Neural cell (in vitro differentiated cells): ENCODE measurements at regions not wholly inside any gene's neighbourhood (a gene's known extent, or its start where the extent isn't known, plus 50 kb on each side); places are given as distances from the start of the nearest gene placed in this dataset.

Source experiments
- H2AFZ ChIP-seq: fragments of 200-600, 300-800 bp; sonication (generic), shearing (Covaris generic); 2 replicates; pipeline ENCODE4 v1.6.0; 2014; ENCODE audit warnings: low read depth, mild to moderate bottlenecking, antibody characterized with exemption, low read length, moderate library complexity
- H3F3A ChIP-seq: fragments of 200-600 bp; shearing (Covaris generic); 2 replicates; pipeline ENCODE4 v1.6.1; 2016; ENCODE audit warnings: mild to moderate bottlenecking, moderate library complexity, mixed read lengths, antibody characterized with exemption, low read length; ENCODE audit not compliant: insufficient read depth, poor library complexity, severe bottlenecking
- H3K27ac ChIP-seq: fragments of 200-600, 300-800 bp; sonication (generic), shearing (Covaris generic); 2 replicates; pipeline ENCODE4 v1.5.1; 2014; ENCODE audit warnings: mild to moderate bottlenecking, low read length, moderate library complexity
- H3K27me3 ChIP-seq: fragments of 300-800, 200-600 bp; sonication (generic), shearing (Covaris generic); 2 replicates; pipeline ENCODE4 v1.6.0; 2014; ENCODE audit warnings: mild to moderate bottlenecking, low read depth, low read length, moderate library complexity; ENCODE audit not compliant: insufficient read depth
- H3K36me3 ChIP-seq: fragments of 300-800, 200-600 bp; sonication (generic), shearing (Covaris generic); 2 replicates; pipeline ENCODE4 v1.5.1; 2014; ENCODE audit warnings: mild to moderate bottlenecking, antibody characterized with exemption, low read length, moderate library complexity; ENCODE audit not compliant: insufficient read depth
- H3K4me2 ChIP-seq: fragments of 300-800, 200-600 bp; sonication (generic), shearing (Covaris generic); 2 replicates; pipeline ENCODE4 v1.6.0; 2014; ENCODE audit warnings: mild to moderate bottlenecking, low read length
- H3K4me3 ChIP-seq: fragments of 300-800, 200-600 bp; sonication (generic), shearing (Covaris generic); 2 replicates; pipeline ENCODE4 v1.5.1; 2014; ENCODE audit warnings: mild to moderate bottlenecking, low read length, moderate library complexity
- H3K79me2 ChIP-seq: fragments of 200-600 bp; shearing (Covaris generic); replicated peaks from 2 replicates; pipeline ENCODE4 v1.6.0; 2014; ENCODE audit warnings: mild to moderate bottlenecking, low read length, moderate library complexity; ENCODE audit not compliant: insufficient read depth
- H3K9ac ChIP-seq: fragments of 300-800, 200-600 bp; sonication (generic), shearing (Covaris generic); 2 replicates; pipeline ENCODE4 v1.6.1; 2016; ENCODE audit warnings: mild to moderate bottlenecking, low read length, mixed read lengths
- H3K9me2 ChIP-seq: fragments of 200-600 bp; shearing (Covaris generic); 2 replicates; pipeline ENCODE4 v1.6.1; 2016; ENCODE audit warnings: mild to moderate bottlenecking, low read length, mixed read lengths; ENCODE audit not compliant: insufficient read depth
- H3K9me3 ChIP-seq: fragments of 200-600, 300-800 bp; sonication (generic), shearing (Covaris generic); 2 replicates; pipeline ENCODE4 v1.6.1; 2016; ENCODE audit warnings: mild to moderate bottlenecking, mixed run types, low read length, moderate library complexity, mixed read lengths
- H4K20me1 ChIP-seq: fragments of 200-600 bp; shearing (Covaris generic); 2 replicates; pipeline ENCODE4 v1.6.1; 2016; ENCODE audit warnings: mild to moderate bottlenecking, mixed run types; ENCODE audit not compliant: insufficient read depth
- EP300 ChIP-seq: fragments of 450-650 bp; conservative IDR thresholded peaks from 2 replicates; pipeline ENCODE4 v1.6.1; 2014; ENCODE audit warnings: antibody characterized with exemption, mild to moderate bottlenecking, moderate library complexity; ENCODE audit not compliant: poor library complexity, severe bottlenecking
- EZH2 ChIP-seq: fragments of 200-600, 300-800 bp; shearing (Covaris generic), sonication (generic); IDR thresholded peaks from 2 replicates; pipeline ENCODE4 v1.6.1; 2014; ENCODE audit warnings: antibody characterized with exemption, low read length, borderline replicate concordance, mild to moderate bottlenecking; ENCODE audit not compliant: insufficient read depth, poor library complexity, severe bottlenecking
- MXI1 ChIP-seq: fragments of 450-650 bp; conservative IDR thresholded peaks from 2 replicates; pipeline ENCODE4 v1.6.1; 2014; ENCODE audit warnings: antibody characterized with exemption, mild to moderate bottlenecking; ENCODE audit not compliant: poor library complexity, severe bottlenecking
- POLR2AphosphoS5 ChIP-seq: IDR thresholded peaks from 2 replicates; pipeline ENCODE4 v1.6.1; 2012
- RAD21 ChIP-seq: fragments of 450-650 bp; conservative IDR thresholded peaks from 2 replicates; pipeline ENCODE4 v1.6.1; 2014; ENCODE audit warnings: antibody characterized with exemption, mild to moderate bottlenecking, moderate library complexity
- REST ChIP-seq: IDR thresholded peaks from 2 replicates; pipeline ENCODE4 v1.6.1; 2012; ENCODE audit warnings: borderline replicate concordance
- SMC3 ChIP-seq: fragments of 450-650 bp; conservative IDR thresholded peaks from 2 replicates; pipeline ENCODE4 v1.6.1; 2014; ENCODE audit warnings: antibody characterized with exemption, mild to moderate bottlenecking, moderate library complexity; ENCODE audit not compliant: poor library complexity
- TAF1 ChIP-seq: IDR thresholded peaks from 2 replicates; pipeline ENCODE4 v1.6.1; 2012; ENCODE audit warnings: low read depth
- TF ChIP-seq, protein P1 (sequence below): fragments of 450-650 bp; IDR thresholded peaks from 2 replicates; pipeline ENCODE4 v1.5.1; 2014; ENCODE audit warnings: antibody characterized with exemption, mild to moderate bottlenecking, moderate library complexity; ENCODE audit not compliant: poor library complexity, severe bottlenecking

GRCh38 chr13:65985612-65986011 lies 1244.5 kb downstream of the PCDH9 start:
- H3K9ac ChIP-seq = no peak overlapping the region
- H3K79me2 ChIP-seq = no peaks in the 10 kb centered on the region
- no peaks in the 10 kb centered on the region for H3F3A ChIP-seq
- no peak for TF ChIP-seq SMC3
- TF ChIP-seq POLR2AphosphoS5 = no peak
- TF ChIP-seq REST = no peak
- no peak for TF ChIP-seq TAF1
- TF ChIP-seq, protein P1, sequence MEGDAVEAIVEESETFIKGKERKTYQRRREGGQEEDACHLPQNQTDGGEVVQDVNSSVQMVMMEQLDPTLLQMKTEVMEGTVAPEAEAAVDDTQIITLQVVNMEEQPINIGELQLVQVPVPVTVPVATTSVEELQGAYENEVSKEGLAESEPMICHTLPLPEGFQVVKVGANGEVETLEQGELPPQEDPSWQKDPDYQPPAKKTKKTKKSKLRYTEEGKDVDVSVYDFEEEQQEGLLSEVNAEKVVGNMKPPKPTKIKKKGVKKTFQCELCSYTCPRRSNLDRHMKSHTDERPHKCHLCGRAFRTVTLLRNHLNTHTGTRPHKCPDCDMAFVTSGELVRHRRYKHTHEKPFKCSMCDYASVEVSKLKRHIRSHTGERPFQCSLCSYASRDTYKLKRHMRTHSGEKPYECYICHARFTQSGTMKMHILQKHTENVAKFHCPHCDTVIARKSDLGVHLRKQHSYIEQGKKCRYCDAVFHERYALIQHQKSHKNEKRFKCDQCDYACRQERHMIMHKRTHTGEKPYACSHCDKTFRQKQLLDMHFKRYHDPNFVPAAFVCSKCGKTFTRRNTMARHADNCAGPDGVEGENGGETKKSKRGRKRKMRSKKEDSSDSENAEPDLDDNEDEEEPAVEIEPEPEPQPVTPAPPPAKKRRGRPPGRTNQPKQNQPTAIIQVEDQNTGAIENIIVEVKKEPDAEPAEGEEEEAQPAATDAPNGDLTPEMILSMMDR = no peak
- no peak for TF ChIP-seq EP300
- no peak for TF ChIP-seq MXI1
- no peak for TF ChIP-seq EZH2
- no peak for TF ChIP-seq RAD21
- no peaks in the 10 kb centered on the region for H3K9me2 ChIP-seq
- no peak overlapping the region for H2AFZ ChIP-seq
- no peaks in the 10 kb centered on the region for H3K9me3 ChIP-seq
- H4K20me1 ChIP-seq = no peaks in the 10 kb centered on the region
- H3K4me2 ChIP-seq = no peak overlapping the region
- no peak overlapping the region for H3K4me3 ChIP-seq
- H3K27ac ChIP-seq = no peak overlapping the region
- no peaks in the 10 kb centered on the region for H3K27me3 ChIP-seq
- no peaks in the 10 kb centered on the region for H3K36me3 ChIP-seq

GRCh38 chr13:65977525-65977924 lies 1252.6 kb downstream of the PCDH9 start:
- Histone ChIP-seq H3K9me3 (no peaks in the 10 kb centered on the region), H3K4me3 (no peak overlapping the region), H3K9me2 (no peaks in the 10 kb centered on the region), H3K4me2 (no peak overlapping the region), H2AFZ (no peak overlapping the region), H3K79me2 (no peaks in the 10 kb centered on the region), H4K20me1 (no peaks in the 10 kb centered on the region), H3K9ac (no peak overlapping the region), H3K27ac (no peak overlapping the region), H3K36me3 (no peaks in the 10 kb centered on the region), H3F3A (no peaks in the 10 kb centered on the region), H3K27me3 (no peaks in the 10 kb centered on the region)
- TF ChIP-seq EZH2 (no peak), EP300 (no peak), REST (no peak), RAD21 (no peak), TAF1 (no peak), MXI1 (no peak)
- TF ChIP-seq, protein P1 = no peak
